SJCRH30 (cell line): ENCODE measurements at regions not wholly inside any gene's neighbourhood (a gene's known extent, or its start where the extent isn't known, plus 50 kb on each side); places are given as distances from the start of the nearest gene placed in this dataset.

ENCODE experiments used
- DNase-seq, 2 experiments: peaks; one replicate each; pipeline ENCODE4 v3.0.0-alpha.2; 2015 to 2020
- H3K27ac ChIP-seq: fragments of 250-450 bp; sonication (Bioruptor Pico); 2 replicates; pipeline ENCODE4 v1.5.1; 2020; ENCODE audit warnings: mild to moderate bottlenecking, moderate library complexity
- H3K27me3 ChIP-seq: fragments of 250-450 bp; sonication (Bioruptor Pico); 2 replicates; pipeline ENCODE4 v1.5.1; 2020; ENCODE audit warnings: mild to moderate bottlenecking, moderate library complexity
- H3K36me3 ChIP-seq: fragments of 250-450 bp; sonication (Bioruptor Pico); 2 replicates; pipeline ENCODE4 v1.5.1; 2020; ENCODE audit warnings: mild to moderate bottlenecking, moderate library complexity
- H3K4me1 ChIP-seq: fragments of 250-450 bp; sonication (Bioruptor Pico); 2 replicates; pipeline ENCODE4 v1.5.1; 2020; ENCODE audit warnings: mild to moderate bottlenecking, moderate library complexity
- H3K4me3 ChIP-seq: fragments of 250-450 bp; sonication (Bioruptor Pico); 2 replicates; pipeline ENCODE4 v1.5.1; 2020; ENCODE audit warnings: mild to moderate bottlenecking, moderate library complexity
- H3K9me3 ChIP-seq: fragments of 250-450 bp; sonication (Bioruptor Pico); replicated peaks from 2 replicates; pipeline ENCODE4 v1.5.1; 2020; ENCODE audit warnings: mild to moderate bottlenecking, moderate library complexity

GRCh38 chr6:170114187-170114945, 176.5 kb downstream of the DLL1 start:
- Histone ChIP-seq H3K9me3 (no peaks in the 10 kb centered on the region), H3K27ac (no peak overlapping the region), H3K27me3 (no peaks in the 10 kb centered on the region; the same call in 1 of the 2 replicates), H3K4me3 (no peak overlapping the region), H3K36me3 (no peaks in the 10 kb centered on the region), H3K4me1 (no peaks in the 10 kb centered on the region)
- no peak for DNase-seq

- Histone ChIP-seq H3K27me3 (peaks cover 5% of the 10 kb centered on the region; the same call in 1 of the 2 replicates), H3K4me1 (no peaks in the 10 kb centered on the region), H3K27ac (no peak overlapping the region), H3K36me3 (no peaks in the 10 kb centered on the region), H3K4me3 (no peak overlapping the region), H3K9me3 (no peaks in the 10 kb centered on the region)
- no peak for DNase-seq
These were observed 177.7 kb downstream of the DLL1 start for GRCh38 chr6:170113141-170113540.

- H3K27me3 ChIP-seq: peaks cover 5% of the 10 kb centered on the region; the same call in 1 of the 2 replicates
- H3K9me3 ChIP-seq: no peaks in the 10 kb centered on the region
- no peak overlapping the region for H3K4me3 ChIP-seq
- no peaks in the 10 kb centered on the region for H3K4me1 ChIP-seq
- no peaks in the 10 kb centered on the region for H3K36me3 ChIP-seq
- H3K27ac ChIP-seq: no peak overlapping the region
- no peak for DNase-seq
These were observed 178.4 kb downstream of the DLL1 start for GRCh38 chr6:170112583-170112860.

DNA sequence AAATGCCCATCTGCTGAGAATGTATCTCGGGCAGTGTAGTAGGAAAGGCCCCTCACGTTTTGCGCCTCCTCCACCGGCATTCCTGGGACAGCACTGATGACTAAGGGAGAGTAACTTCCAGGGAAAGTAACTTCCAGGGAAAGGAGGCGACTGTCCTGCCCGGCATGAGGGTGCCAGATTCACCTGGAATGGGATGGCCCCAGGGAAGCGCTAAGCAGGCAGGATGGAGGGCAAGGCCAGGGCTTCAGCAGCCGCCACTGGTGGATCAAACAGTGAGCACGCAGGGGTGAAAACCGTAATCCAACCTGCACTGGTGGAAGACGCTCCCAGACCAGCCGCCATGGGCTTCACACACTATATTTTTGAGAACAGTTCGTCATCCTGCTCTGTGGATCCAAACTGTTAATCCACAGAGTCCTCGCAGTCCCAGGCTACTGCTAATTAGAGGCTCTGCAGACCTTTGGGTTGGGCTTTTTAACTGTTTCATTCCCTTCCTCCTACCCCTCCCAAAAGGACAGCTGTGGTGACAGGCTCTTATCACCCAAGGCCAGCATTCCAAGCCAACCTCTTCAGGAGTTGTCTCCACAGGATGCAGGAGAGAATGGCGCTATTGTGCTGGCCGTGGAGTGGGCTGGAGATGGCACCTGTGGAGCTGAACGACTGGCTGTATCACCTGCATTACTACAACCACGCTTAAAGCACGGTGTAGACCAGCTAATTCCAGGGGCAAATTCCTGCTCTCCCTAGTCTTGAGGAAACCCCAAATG, 178.9 kb downstream of the DLL1 start:
- Histone ChIP-seq H3K4me3 (no peak overlapping the region), H3K27ac (no peak overlapping the region), H3K9me3 (no peaks in the 10 kb centered on the region), H3K4me1 (no peaks in the 10 kb centered on the region), H3K27me3 (peaks cover 5% of the 10 kb centered on the region; the same call in 1 of the 2 replicates), H3K36me3 (no peaks in the 10 kb centered on the region)
- no peak for DNase-seq

- no peaks in the 10 kb centered on the region for H3K4me1 ChIP-seq
- no peak overlapping the region for H3K4me3 ChIP-seq
- no peak for DNase-seq
- no peak overlapping the region for H3K27ac ChIP-seq
- H3K36me3 ChIP-seq: no peaks in the 10 kb centered on the region
- no peaks in the 10 kb centered on the region for H3K9me3 ChIP-seq
- peaks cover 5% of the 10 kb centered on the region; the same call in 1 of the 2 replicates for H3K27me3 ChIP-seq
These were observed 179.7 kb downstream of the DLL1 start for GRCh38 chr6:170111141-170111664.

DNA sequence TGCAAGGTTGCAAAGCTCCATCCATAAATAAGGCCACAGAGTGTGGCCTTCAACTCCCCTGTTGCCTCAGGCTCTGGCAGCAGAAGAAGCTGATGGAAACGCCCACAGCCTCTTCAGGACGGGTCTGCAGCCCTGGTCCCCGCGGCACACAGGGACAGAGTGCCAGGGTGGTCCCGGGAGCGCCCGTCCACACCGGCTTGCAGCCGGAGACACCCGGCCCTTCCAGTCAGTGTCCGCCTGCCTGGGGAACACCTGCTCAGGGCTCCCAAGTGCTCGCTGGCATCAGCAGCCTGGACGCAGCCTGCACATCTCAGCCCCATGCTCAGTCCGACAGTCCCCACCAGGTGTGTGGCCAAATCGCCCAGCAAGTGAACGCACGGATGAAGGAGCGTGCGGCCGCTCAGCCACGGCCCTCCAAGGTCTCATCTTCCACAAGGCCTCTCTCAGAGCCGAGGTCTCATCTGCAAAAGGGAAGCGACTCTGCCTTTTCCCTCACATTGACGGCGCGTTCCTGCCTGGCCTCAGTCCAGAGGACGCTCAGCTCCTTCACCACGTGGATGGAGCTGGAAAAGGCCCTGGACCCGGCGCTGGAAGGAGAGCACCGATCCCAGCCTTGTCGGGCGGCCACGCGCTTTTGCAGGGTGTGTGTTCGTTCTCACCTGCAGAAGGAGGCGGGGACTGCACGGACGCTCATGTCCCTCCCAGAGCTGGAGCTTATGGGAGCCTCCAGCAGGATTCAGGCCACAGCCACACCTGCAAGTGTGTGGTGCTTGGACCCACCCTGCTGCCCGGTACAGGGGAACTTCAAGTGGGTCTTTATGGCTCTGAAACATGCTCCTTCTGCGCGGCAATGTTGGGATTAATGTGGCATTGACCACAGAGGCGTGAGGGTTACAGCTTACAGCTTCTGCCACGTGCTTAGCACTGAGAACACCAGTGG, 180.4 kb downstream of the DLL1 start:
- no peak for DNase-seq
- Histone ChIP-seq H3K4me1 (no peaks in the 10 kb centered on the region), H3K27me3 (peaks cover 5% of the 10 kb centered on the region; the same call in 1 of the 2 replicates), H3K9me3 (no peaks in the 10 kb centered on the region), H3K27ac (no peak overlapping the region), H3K36me3 (no peaks in the 10 kb centered on the region), H3K4me3 (no peak overlapping the region)

GRCh38 chr6:170108890-170109587, 181.8 kb downstream of the DLL1 start:
- no peaks in the 10 kb centered on the region; the same call in 1 of the 2 replicates for H3K9me3 ChIP-seq
- no peak overlapping the region for H3K4me3 ChIP-seq
- no peak overlapping the region for H3K27ac ChIP-seq
- no peak for DNase-seq
- H3K27me3 ChIP-seq: peaks cover 5% of the 10 kb centered on the region; the same call in 1 of the 2 replicates
- no peaks in the 10 kb centered on the region for H3K4me1 ChIP-seq
- no peaks in the 10 kb centered on the region for H3K36me3 ChIP-seq

- DNase-seq: no peak
- no peaks in the 10 kb centered on the region for H3K36me3 ChIP-seq
- no peaks in the 10 kb centered on the region; the same call in 1 of the 2 replicates for H3K9me3 ChIP-seq
- H3K4me1 ChIP-seq: no peaks in the 10 kb centered on the region
- H3K4me3 ChIP-seq: no peak overlapping the region
- H3K27me3 ChIP-seq: peaks cover 5% of the 10 kb centered on the region; the same call in 1 of the 2 replicates
- H3K27ac ChIP-seq: no peak overlapping the region
These were observed 182.4 kb downstream of the DLL1 start for GRCh38 chr6:170108456-170108855.

DNA sequence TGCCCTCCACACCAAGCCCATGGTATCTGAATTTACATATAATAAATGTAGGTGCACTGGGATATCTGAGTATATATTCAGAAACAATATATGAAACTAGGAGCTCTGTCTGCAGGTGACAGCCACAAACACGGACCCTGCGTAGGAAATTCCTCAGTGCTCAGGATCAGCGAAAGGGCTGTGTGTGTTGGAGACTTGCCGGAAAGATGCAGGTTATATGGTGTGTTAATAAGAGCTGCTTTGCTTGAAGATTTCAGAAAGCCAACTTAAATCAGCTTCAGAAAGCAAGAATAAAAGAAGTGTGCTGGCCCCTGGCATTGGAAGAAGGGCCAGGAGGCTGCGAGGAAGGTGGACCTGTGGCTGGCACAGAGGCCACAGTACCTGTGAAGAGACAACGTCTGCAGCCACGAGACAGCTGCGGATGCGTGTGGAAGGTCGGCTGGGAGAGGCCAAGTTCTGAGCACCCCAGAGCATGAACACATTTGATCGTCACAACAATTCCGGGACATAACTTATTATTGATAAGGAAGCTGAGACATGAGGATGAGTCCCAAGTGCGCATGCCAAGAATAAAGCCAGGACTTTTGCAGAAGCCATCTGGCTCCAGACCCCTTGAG, 183.2 kb downstream of the DLL1 start:
- Histone ChIP-seq H3K27me3 (peaks cover 5% of the 10 kb centered on the region; the same call in 1 of the 2 replicates), H3K4me3 (no peak overlapping the region)
- DNase-seq: no peak

GRCh38 chr6:170106906-170107525, 183.9 kb downstream of the DLL1 start:
- Histone ChIP-seq H3K9me3 (no peaks in the 10 kb centered on the region; the same call in 1 of the 2 replicates), H3K36me3 (no peaks in the 10 kb centered on the region), H3K27ac (no peak overlapping the region), H3K27me3 (peaks cover 5% of the 10 kb centered on the region; the same call in 1 of the 2 replicates), H3K4me3 (no peak overlapping the region), H3K4me1 (no peaks in the 10 kb centered on the region)
- DNase-seq: no peak

More for the DNA sequence above, 183.2 kb downstream of the DLL1 start:
- Histone ChIP-seq H3K27ac (no peak overlapping the region), H3K36me3 (no peaks in the 10 kb centered on the region), H3K4me1 (no peaks in the 10 kb centered on the region), H3K9me3 (no peaks in the 10 kb centered on the region; the same call in 1 of the 2 replicates)

DNA sequence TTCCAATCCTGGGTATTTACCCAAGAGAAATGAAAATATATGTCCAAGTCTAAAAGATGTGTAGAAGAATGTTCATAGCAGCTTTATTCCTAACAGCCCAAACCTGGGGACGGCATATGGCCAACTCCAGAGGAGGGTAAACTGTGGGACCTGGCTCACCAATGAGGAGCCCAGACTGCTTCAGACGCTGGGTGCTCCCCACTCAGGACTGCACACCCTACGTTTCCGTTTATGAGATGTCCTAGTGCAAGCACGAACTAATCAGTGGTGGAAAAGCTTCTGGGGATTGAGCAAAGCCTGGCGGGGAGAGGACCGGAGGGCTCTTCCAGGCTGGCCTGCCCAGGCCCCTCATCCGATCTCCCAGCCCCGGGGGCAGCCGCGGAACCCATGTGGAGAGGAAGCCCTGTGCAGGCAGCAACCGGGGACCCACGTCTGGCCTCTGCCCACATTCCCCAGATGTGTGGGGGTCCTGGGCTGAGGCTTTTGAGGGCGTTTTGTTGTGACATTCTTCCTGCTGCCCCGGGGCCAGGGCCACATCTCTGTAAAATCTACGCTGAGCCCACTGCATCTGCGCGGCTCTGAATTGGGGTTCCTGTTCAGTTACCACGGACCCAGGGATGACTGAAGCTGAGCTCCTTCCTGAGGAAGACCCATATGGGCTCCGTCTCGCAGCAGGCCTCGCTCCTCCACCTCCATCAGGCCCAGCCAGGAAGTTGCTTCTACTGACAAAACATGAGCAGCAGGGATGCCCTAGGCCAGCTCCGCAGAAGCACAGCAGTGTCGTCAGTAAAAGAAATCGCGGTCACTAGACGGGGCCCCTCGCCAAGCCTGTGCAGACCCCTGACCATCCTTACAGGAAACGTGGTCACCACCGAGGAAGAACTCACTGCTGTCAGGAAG, 188.0 kb downstream of the DLL1 start:
- H3K27ac ChIP-seq: no peak overlapping the region
- no peaks in the 10 kb centered on the region; the same call in 1 of the 2 replicates for H3K9me3 ChIP-seq
- no peak overlapping the region for H3K4me3 ChIP-seq
- no peak for DNase-seq
- no peaks in the 10 kb centered on the region for H3K4me1 ChIP-seq
- H3K36me3 ChIP-seq: no peaks in the 10 kb centered on the region
- no peaks in the 10 kb centered on the region for H3K27me3 ChIP-seq

- Histone ChIP-seq H3K4me1 (no peaks in the 10 kb centered on the region), H3K27ac (no peak overlapping the region), H3K4me3 (no peak overlapping the region), H3K9me3 (no peaks in the 10 kb centered on the region; the same call in 1 of the 2 replicates), H3K27me3 (no peaks in the 10 kb centered on the region), H3K36me3 (no peaks in the 10 kb centered on the region)
- DNase-seq: no peak
These were observed 188.8 kb downstream of the DLL1 start for GRCh38 chr6:170102038-170102437.
